ENCODE measurements at regions not wholly inside any gene's neighbourhood (a gene's known extent, or its start where the extent isn't known, plus 50 kb on each side); places are given as distances from the start of the nearest gene placed in this dataset.

DNA sequence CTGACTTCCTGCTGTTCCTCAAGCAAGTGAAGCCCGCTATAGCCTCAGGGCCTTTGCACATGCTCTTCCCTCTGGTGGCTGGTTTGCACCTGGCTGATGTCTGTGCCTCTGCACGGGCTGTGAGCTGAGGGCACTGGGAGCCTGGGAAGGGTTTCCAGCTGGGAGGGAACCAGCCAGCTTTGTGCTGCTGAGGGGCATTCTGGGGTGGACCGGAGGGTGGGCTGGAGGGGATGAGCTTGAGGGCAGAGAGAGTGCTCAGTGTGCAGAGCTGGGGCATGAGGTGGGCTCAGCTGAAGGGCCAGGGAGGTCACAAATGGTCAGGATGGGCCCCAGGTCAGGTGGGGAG is 305.7 kb downstream of the MATN1 start (continued):
- TF ChIP-seq, protein P1, sequence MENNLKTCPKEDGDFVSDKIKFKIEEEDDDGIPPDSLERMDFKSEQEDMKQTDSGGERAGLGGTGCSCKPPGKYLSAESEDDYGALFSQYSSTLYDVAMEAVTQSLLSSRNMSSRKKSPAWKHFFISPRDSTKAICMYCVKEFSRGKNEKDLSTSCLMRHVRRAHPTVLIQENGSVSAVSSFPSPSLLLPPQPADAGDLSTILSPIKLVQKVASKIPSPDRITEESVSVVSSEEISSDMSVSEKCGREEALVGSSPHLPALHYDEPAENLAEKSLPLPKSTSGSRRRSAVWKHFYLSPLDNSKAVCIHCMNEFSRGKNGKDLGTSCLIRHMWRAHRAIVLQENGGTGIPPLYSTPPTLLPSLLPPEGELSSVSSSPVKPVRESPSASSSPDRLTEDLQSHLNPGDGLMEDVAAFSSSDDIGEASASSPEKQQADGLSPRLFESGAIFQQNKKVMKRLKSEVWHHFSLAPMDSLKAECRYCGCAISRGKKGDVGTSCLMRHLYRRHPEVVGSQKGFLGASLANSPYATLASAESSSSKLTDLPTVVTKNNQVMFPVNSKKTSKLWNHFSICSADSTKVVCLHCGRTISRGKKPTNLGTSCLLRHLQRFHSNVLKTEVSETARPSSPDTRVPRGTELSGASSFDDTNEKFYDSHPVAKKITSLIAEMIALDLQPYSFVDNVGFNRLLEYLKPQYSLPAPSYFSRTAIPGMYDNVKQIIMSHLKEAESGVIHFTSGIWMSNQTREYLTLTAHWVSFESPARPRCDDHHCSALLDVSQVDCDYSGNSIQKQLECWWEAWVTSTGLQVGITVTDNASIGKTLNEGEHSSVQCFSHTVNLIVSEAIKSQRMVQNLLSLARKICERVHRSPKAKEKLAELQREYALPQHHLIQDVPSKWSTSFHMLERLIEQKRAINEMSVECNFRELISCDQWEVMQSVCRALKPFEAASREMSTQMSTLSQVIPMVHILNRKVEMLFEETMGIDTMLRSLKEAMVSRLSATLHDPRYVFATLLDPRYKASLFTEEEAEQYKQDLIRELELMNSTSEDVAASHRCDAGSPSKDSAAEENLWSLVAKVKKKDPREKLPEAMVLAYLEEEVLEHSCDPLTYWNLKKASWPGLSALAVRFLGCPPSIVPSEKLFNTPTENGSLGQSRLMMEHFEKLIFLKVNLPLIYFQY (CRISPR knock-in tag; IDR thresholded peaks at IDR 0.05; ENCODE audit: borderline replicate concordance): no peak
- no peak for TF ChIP-seq ZNF557 (CRISPR knock-in tag; IDR thresholded peaks at IDR 0.05)

DNA sequence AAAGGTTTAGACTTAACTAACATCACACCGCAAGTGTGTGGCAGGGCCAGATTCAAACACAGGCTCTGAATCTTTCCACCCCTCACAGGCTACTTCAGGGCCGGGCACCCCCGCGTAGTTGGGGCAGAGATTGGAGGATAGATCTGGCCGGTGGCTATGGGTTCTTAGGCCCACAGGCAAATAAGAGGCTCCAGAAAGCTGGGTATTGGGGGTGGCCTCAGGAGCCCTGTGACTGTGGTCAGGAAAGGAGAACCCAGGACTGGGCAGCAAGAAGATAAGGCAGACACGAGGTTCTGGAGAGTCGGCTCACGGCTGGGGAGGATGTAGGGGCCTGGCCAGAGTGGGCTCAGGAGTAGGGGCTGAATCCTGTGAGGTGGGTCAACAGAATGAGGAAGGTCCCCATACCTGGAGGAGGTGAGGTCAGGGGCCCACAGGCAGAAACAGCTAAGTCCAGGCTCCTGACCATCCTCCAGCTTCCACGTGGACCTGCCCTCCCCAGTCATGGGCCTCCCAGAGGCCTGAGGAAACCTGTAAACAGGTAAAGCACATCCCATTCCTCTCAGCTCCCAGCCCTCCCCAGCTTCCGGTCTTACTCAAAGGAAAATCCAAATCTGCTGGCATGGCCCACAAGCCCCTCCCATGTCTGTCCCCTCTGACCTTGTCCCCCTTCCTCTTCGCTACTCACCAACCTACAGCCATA is 306.2 kb downstream of the MATN1 start:
- H3K27ac ChIP-seq (ENCODE audit: extremely low read length, insufficient read depth, low read length): no peak overlapping the region
- H3K9ac ChIP-seq (ENCODE audit: insufficient read depth, low read depth, low read length): no peak overlapping the region
- no peak for DNase-seq (ENCODE audit: low spot score)
- no peaks in the 10 kb centered on the region for H3K79me2 ChIP-seq (ENCODE audit: insufficient read depth, low read length)
- CTCF ChIA-PET (ENCODE audit: low intra/inter-chr PET ratio, low total read pairs): no interaction called here
- no peaks in the 10 kb centered on the region for H3K4me1 ChIP-seq (ENCODE audit: insufficient read depth, low read length)
- intact Hi-C loops (cut with micrococcal nuclease; ENCODE audit: unreplicated experiment) (no loop called here), in situ Hi-C loops (cut with HindIII; ENCODE audit: extremely low pct_ligation_motif_present, low pct_unique_long_range_greater_than_20kb) (no loop called here)
- WGBS (ENCODE audit: low lambda C conversion rate): 71% methylated on average over 10 of the region's 11 CpGs
- POLR2A ChIA-PET: no interaction called here
- H3K4me3 ChIP-seq (replicated peaks in 1 of 3; ENCODE audit: insufficient read depth in 1 of 3, low read depth in 2 of 3, low read length in 3 of 3): no peak overlapping the region
- H3K27me3 ChIP-seq (ENCODE audit: control insufficient read depth in 1 of 2, insufficient read depth in 2 of 2, low read length in 2 of 2): peaks cover 0 to 5% of the 10 kb centered on the region in 2 experiments; a peak in 2 of 5 replicates
- H3K36me3 ChIP-seq (replicated peaks in 1 of 2; ENCODE audit: control insufficient read depth in 1 of 2, insufficient read depth in 2 of 2, low read length in 2 of 2): no peaks in the 10 kb centered on the region
- H4K20me1 ChIP-seq (ENCODE audit: insufficient read depth, low read length): no peaks in the 10 kb centered on the region
- no peaks in the 10 kb centered on the region for H3K9me3 ChIP-seq (ENCODE audit: low read length)
- H3K4me2 ChIP-seq (ENCODE audit: low read depth, low read length): no peak overlapping the region
- no peak for FAIRE-seq
- no peak for ATAC-seq
- no peak overlapping the region for H2AFZ ChIP-seq (ENCODE audit: low read length)
- BruUV-seq (replicated peaks): no TSS peak
- TF ChIP-seq ZNF556 (CRISPR knock-in tag; IDR thresholded peaks at IDR 0.05; ENCODE audit: borderline replicate concordance) (no peak), ARNT2 (CRISPR knock-in tag; IDR thresholded peaks at IDR 0.05; ENCODE audit: low read depth) (no peak), MLLT10 (CRISPR knock-in tag; IDR thresholded peaks at IDR 0.05) (no peak), ZSCAN30 (CRISPR knock-in tag; IDR thresholded peaks at IDR 0.05) (no peak), ISL2 (CRISPR knock-in tag; IDR thresholded peaks at IDR 0.05) (no peak), ZNF790 (CRISPR knock-in tag; IDR thresholded peaks at IDR 0.05; ENCODE audit: borderline replicate concordance) (no peak), ZBTB38 (CRISPR knock-in tag; IDR thresholded peaks at IDR 0.05) (no peak), FOXM1 (CRISPR knock-in tag; IDR thresholded peaks at IDR 0.05) (no peak), MTF1 (CRISPR knock-in tag; IDR thresholded peaks at IDR 0.05) (no peak), ZNF781 (CRISPR knock-in tag; IDR thresholded peaks at IDR 0.05; ENCODE audit: borderline replicate concordance, not compliant biosample characterization) (no peak), ZNF331 (CRISPR knock-in tag; IDR thresholded peaks at IDR 0.05) (no peak), ZNF703 (CRISPR knock-in tag; IDR thresholded peaks at IDR 0.05; ENCODE audit: borderline replicate concordance) (no peak)
- TF ChIP-seq, protein P2, sequence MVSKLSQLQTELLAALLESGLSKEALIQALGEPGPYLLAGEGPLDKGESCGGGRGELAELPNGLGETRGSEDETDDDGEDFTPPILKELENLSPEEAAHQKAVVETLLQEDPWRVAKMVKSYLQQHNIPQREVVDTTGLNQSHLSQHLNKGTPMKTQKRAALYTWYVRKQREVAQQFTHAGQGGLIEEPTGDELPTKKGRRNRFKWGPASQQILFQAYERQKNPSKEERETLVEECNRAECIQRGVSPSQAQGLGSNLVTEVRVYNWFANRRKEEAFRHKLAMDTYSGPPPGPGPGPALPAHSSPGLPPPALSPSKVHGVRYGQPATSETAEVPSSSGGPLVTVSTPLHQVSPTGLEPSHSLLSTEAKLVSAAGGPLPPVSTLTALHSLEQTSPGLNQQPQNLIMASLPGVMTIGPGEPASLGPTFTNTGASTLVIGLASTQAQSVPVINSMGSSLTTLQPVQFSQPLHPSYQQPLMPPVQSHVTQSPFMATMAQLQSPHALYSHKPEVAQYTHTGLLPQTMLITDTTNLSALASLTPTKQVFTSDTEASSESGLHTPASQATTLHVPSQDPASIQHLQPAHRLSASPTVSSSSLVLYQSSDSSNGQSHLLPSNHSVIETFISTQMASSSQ (IDR thresholded peaks at IDR 0.05; ENCODE audit: low read depth): no peak
- TF ChIP-seq, protein P2 (CRISPR knock-in tag; IDR thresholded peaks at IDR 0.05; ENCODE audit: borderline replicate concordance): no peak
